ENCODE measurements at regions not wholly inside any gene's neighbourhood (a gene's known extent, or its start where the extent isn't known, plus 50 kb on each side); places are given as distances from the start of the nearest gene placed in this dataset.

GRCh38 chr7:82595176-82595575 is 151.6 kb upstream of the CACNA2D1 start (continued):
- TF ChIP-seq, protein P1, sequence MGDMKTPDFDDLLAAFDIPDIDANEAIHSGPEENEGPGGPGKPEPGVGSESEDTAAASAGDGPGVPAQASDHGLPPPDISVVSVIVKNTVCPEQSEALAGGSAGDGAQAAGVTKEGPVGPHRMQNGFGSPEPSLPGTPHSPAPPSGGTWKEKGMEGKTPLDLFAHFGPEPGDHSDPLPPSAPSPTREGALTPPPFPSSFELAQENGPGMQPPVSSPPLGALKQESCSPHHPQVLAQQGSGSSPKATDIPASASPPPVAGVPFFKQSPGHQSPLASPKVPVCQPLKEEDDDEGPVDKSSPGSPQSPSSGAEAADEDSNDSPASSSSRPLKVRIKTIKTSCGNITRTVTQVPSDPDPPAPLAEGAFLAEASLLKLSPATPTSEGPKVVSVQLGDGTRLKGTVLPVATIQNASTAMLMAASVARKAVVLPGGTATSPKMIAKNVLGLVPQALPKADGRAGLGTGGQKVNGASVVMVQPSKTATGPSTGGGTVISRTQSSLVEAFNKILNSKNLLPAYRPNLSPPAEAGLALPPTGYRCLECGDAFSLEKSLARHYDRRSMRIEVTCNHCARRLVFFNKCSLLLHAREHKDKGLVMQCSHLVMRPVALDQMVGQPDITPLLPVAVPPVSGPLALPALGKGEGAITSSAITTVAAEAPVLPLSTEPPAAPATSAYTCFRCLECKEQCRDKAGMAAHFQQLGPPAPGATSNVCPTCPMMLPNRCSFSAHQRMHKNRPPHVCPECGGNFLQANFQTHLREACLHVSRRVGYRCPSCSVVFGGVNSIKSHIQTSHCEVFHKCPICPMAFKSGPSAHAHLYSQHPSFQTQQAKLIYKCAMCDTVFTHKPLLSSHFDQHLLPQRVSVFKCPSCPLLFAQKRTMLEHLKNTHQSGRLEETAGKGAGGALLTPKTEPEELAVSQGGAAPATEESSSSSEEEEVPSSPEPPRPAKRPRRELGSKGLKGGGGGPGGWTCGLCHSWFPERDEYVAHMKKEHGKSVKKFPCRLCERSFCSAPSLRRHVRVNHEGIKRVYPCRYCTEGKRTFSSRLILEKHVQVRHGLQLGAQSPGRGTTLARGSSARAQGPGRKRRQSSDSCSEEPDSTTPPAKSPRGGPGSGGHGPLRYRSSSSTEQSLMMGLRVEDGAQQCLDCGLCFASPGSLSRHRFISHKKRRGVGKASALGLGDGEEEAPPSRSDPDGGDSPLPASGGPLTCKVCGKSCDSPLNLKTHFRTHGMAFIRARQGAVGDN (IDR thresholded peaks at IDR 0.05), result no peak
- TF ChIP-seq HCFC1 (IDR thresholded peaks at IDR 0.05; ENCODE audit: low read length) (no peak), SMARCA5 (IDR thresholded peaks at IDR 0.05) (no peak)

DNA sequence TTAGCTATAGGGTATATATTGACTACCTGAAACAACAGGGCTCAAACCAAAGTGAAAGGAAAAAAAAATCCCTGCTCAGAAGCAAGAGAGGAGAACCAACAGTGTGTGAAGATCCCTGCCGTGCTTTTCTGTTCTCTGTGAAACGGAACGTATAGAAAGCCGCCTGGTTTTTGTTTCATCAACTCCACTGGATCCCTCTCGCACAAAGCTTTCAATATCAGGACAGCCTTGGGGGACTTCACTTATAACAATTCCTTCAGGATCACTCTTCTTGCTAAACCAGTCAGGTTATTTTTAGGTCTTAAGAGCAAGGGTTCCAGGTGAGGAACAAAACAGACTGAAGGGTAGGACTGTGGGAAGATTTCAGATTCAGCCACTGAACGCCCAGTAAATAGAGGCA is 151.1 kb upstream of the CACNA2D1 start:
- WGBS (ENCODE audit: insufficient coverage, insufficient replicate concordance, low lambda C conversion rate, missing lambda C conversion rate), result 35% methylated on average over 6 of the region's 6 CpGs
- Histone ChIP-seq H4K20me1 (ENCODE audit: control insufficient read depth, insufficient read depth) (no peaks in the 10 kb centered on the region), H3K27me3 (replicated peaks in 1 of 2; ENCODE audit: control insufficient read depth in 2 of 2, insufficient read depth in 2 of 2, low read length in 1 of 2) (no peaks in the 10 kb centered on the region), H2AFZ (ENCODE audit: control insufficient read depth, low read depth, low read length) (no peak overlapping the region; the same call in 1 of the 2 replicates), H3K9ac (ENCODE audit: control insufficient read depth, insufficient read depth, low read length) (no peak overlapping the region), H3K27ac (ENCODE audit: control insufficient read depth, insufficient read depth) (no peak overlapping the region), H3K4me2 (ENCODE audit: control insufficient read depth, insufficient read depth) (no peak overlapping the region), H3K36me3 (ENCODE audit: control insufficient read depth in 2 of 2, insufficient read depth in 2 of 2, low read length in 1 of 2) (no peaks in the 10 kb centered on the region), H3K4me3 (no peak overlapping the region), H3K9me3 (replicated peaks; ENCODE audit: control insufficient read depth, insufficient read depth, low read length) (no peaks in the 10 kb centered on the region), H3K79me2 (ENCODE audit: control insufficient read depth, insufficient read depth, low read length) (no peaks in the 10 kb centered on the region), H3K4me1 (ENCODE audit: control insufficient read depth, insufficient read depth, low read length) (no peaks in the 10 kb centered on the region)
- SMC1A ChIA-PET (ENCODE audit: uncharacterized antibody, unreplicated experiment), result interaction anchor here (0.6 to 2.2 kb wide), 10 partner anchors 8 to 550 kb away, joined by 3 to 15 read pairs (median 4); no protein-coding TSS in a partner anchor
- CTCF ChIA-PET, result interaction anchor here (0.7 to 2.4 kb wide), 9 partner anchors 11 to 1095 kb away, joined by 3 to 11 read pairs (median 3); no protein-coding TSS in a partner anchor
- no TSS peak for BruUV-seq (replicated peaks)
- DNase-seq (ENCODE audit: low read depth, low spot score) (no peak), FAIRE-seq (no peak), ATAC-seq (no peak; the same call in 2 of the 3 replicates)
- POLR2A ChIA-PET, result interaction anchor here (0.9 kb wide), 1 partner anchor 113 kb away, joined by 3 read pairs; no protein-coding TSS in a partner anchor
- in situ Hi-C loops (cut with MboI) (no loop called here), intact Hi-C loops (cut with micrococcal nuclease; ENCODE audit: unreplicated experiment) (no loop called here)
- TF ChIP-seq NBN (IDR thresholded peaks at IDR 0.05) (no peak), ZBTB4 (CRISPR knock-in tag; IDR thresholded peaks at IDR 0.05) (no peak), PAX8 (IDR thresholded peaks at IDR 0.05) (no peak), ZZZ3 (IDR thresholded peaks at IDR 0.05; ENCODE audit: control insufficient read depth, insufficient read length, low read depth) (no peak), IKZF1 (conservative IDR thresholded peaks at IDR 0.05) (0 out of 2 replicates have a peak, but pooled peaks have one; percentile 18), TAF1 (IDR thresholded peaks at IDR 0.05; ENCODE audit: borderline replicate concordance, low read depth, low read length) (no peak), E2F4 (IDR thresholded peaks at IDR 0.05; ENCODE audit: low read depth, low read length) (no peak), MEF2A (IDR thresholded peaks at IDR 0.05; ENCODE audit: insufficient read depth, low read depth, low read length) (no peak)
- TF ChIP-seq, protein P2, sequence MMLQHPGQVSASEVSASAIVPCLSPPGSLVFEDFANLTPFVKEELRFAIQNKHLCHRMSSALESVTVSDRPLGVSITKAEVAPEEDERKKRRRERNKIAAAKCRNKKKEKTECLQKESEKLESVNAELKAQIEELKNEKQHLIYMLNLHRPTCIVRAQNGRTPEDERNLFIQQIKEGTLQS (IDR thresholded peaks at IDR 0.05; ENCODE audit: borderline replicate concordance, extremely low read depth, low read depth, low read length), result no peak
- RAD21 ChIA-PET (ENCODE audit: unreplicated experiment), result interaction anchor here (1.0 to 1.6 kb wide), 5 partner anchors 10 to 549 kb away, joined by 3 to 11 read pairs (median 4); no protein-coding TSS in a partner anchor
